ENCODE measurements at regions not wholly inside any gene's neighbourhood (a gene's known extent, or its start where the extent isn't known, plus 50 kb on each side); places are given as distances from the start of the nearest gene placed in this dataset.
"Not testable (repeated sequence)": the region's sequence is repeated elsewhere in the genome, so short reads cannot be mapped to it uniquely, and the experiment has no call there.

DNA sequence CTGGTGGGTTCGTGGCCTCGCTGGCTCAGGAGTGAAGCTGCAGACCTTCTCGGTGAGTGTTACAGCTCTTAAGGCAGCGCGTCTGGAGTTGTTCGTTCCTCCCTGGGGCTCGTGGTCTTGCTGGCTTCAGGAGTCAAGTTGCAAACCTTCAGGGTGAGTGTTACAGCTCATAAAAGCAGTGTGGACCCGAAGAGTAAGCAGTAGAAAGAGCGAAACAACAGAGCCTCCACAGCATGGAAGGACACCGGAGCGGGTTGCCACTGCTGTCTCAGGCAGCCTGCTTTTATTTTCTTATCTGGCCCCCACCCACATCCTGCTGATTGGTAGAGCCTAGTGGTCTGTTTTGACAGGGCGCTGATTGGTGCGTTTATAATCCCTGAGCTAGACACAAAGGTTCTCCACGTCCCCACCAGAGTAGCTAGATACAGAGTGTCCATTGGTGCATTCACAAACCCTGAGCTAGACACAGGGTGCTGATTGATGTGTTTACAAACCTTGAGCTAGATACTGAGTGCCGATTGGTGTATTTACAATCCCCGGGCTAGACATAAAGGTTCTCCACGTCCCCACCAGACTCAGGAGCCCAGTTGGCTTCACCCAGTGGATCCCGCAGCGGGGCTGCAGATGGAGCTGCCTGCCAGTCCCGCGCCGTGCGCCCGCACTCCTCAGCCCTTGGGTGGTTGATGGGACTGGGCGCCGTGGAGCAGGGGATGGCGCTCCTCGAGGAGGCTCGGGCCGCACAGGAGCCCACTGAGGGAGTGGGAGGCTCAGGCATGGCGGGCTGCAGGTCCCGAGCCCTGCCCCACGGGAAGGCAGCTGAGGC, 111.9 kb downstream of the ZNF330 start:
- Mint-ChIP-seq H3K4me3 (peak overlapping the region; percentile 60), H3K27me3 (peaks cover 17% of the 10 kb centered on the region)
- H3K27ac Mint-ChIP-seq; H3K4me1 Mint-ChIP-seq (ENCODE audit: low read depth); H3K36me3 Mint-ChIP-seq; H3K9me3 Mint-ChIP-seq (ENCODE audit: low read depth): not testable (repeated sequence)

DNA sequence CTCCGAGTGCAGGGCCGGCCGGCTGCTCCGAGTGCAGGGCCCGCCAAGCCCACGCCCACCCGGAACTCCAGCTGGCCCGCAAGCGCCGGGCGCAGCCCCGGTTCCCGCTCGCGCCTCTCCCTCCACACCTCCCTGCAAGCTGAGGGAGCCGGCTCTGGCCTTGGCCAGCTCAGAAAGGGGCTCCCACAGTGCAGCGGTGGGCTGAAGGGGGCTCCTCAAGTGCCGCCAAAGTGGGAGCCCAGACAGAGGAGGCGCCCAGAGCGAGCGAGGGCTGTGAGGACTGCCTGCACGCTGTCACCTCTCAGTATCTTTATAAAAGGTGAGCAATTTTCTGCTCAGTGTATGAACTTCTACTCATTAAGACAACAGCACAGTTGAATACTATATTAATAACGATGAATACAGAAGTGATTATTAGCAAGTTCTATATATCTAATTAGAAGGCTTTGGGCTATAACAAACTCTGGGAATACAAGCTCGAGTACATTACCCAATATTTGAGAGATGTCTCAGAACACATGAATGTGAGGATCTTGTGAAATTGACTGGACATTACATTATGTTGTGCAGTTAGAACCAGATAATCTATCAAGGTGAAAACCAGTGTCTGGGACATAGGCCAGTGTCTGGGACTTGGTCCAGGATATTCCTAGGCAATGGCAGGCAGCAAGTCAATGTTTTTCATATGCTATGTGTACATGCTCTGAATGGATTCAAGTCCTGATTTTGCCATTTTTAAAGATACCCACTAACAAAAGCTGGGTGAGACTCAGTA, 112.9 kb downstream of the ZNF330 start:
- Mint-ChIP-seq H3K27me3 (peaks cover 14% of the 10 kb centered on the region), H3K4me3 (peak overlapping the region; percentile 43)
- not testable (repeated sequence) for H3K27ac Mint-ChIP-seq; H3K4me1 Mint-ChIP-seq (ENCODE audit: low read depth); H3K36me3 Mint-ChIP-seq; H3K9me3 Mint-ChIP-seq (ENCODE audit: low read depth)

DNA sequence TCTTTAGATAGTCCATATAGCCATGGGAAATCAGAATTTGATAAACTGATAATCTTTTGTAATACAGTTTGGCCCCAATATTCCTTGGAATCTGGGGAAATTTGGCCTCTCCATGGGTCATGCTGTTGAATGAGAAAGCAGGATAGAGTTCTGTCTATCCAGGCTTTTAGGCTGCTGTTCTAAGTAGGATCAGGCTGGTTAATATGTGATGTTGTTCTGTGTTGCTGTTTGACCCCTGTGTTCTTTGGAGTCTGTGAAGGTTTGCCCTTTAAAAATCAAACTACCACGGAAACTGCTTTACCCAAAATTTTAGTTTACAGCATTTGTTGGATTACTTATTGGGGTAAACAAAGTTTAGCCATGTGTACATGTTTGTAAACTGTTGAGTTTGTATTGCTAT, 114.5 kb downstream of the ZNF330 start:
- no peaks in the 10 kb centered on the region for H3K9me3 Mint-ChIP-seq (ENCODE audit: low read depth)
- H3K4me3 Mint-ChIP-seq, result no peak overlapping the region
- no peaks in the 10 kb centered on the region for H3K36me3 Mint-ChIP-seq
- no peak overlapping the region for H3K27ac Mint-ChIP-seq
- H3K27me3 Mint-ChIP-seq, result peaks cover 18% of the 10 kb centered on the region
- no peaks in the 10 kb centered on the region for H3K4me1 Mint-ChIP-seq (ENCODE audit: low read depth)

DNA sequence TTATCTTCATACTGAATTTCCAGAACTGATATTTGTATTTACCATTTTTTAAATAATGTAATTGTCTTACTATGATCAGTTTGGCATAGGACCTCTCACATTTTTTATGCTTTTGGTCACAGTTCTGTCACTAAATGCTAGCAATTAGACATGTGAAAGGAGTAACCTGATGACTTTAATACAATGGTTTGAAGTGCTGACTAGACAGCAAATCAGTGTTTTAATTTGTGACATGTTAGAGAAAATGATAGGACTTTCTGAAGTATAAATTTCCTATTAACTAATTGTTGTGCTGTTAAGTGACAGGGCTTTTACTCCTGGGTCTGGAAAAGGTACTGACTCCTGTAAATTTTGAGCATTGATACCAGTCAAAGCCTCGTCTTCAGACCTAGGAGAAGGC, 117.5 kb downstream of the ZNF330 start:
- Mint-ChIP-seq H3K4me3 (no peak overlapping the region), H3K27me3 (peaks cover 13% of the 10 kb centered on the region), H3K4me1 (ENCODE audit: low read depth) (no peaks in the 10 kb centered on the region), H3K27ac (no peak overlapping the region), H3K36me3 (no peaks in the 10 kb centered on the region), H3K9me3 (ENCODE audit: low read depth) (no peaks in the 10 kb centered on the region)

DNA sequence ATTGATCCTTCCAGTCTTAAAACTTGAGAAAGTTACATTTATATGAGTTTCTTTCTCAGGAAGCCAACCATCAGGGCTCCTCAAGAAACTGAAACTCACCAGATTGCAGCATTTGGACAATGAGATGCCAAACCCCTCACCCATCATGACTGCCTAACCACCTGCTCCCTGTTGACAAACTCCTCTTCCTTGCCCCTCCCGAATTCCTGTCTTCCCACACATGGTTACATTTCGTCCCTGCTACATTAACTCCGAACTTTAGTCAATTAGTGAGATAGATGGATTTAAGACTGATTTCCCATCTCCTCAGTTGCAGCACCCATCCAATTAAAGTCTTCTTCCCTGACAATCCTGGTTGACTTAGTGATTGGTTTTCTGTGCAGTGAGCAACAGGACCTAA, 118.7 kb downstream of the ZNF330 start:
- Mint-ChIP-seq H3K4me3 (no peak overlapping the region), H3K36me3 (no peaks in the 10 kb centered on the region), H3K27ac (no peak overlapping the region), H3K9me3 (ENCODE audit: low read depth) (no peaks in the 10 kb centered on the region), H3K4me1 (ENCODE audit: low read depth) (no peaks in the 10 kb centered on the region), H3K27me3 (peaks cover 17% of the 10 kb centered on the region)

- no peak overlapping the region for H3K27ac Mint-ChIP-seq
- H3K4me1 Mint-ChIP-seq (ENCODE audit: low read depth), result no peaks in the 10 kb centered on the region
- no peak overlapping the region for H3K4me3 Mint-ChIP-seq
- peaks cover 17% of the 10 kb centered on the region for H3K27me3 Mint-ChIP-seq
- no peaks in the 10 kb centered on the region for H3K36me3 Mint-ChIP-seq
- no peaks in the 10 kb centered on the region for H3K9me3 Mint-ChIP-seq (ENCODE audit: low read depth)
These were observed 119.3 kb downstream of the ZNF330 start for GRCh38 chr4:141339966-141340365.

DNA sequence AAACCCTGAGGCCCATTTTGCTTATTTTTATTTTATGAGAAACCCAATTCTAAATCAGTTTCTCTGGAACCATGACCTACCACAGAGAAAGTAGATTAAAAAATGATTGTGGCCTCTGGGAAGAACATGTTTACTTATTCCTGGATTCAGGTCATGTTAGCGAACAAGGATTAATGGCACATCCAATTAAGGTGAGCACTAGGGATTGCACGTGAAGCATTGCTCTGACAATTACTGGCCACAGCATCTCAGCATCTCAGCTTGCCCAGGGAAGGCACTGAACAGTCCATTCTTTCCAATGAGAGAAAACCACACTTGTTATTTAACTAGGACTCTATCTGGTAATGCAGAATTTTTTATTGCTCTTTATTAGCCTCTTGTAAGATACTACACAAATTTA, 119.8 kb downstream of the ZNF330 start:
- no peak overlapping the region for H3K27ac Mint-ChIP-seq
- H3K4me3 Mint-ChIP-seq, result no peak overlapping the region
- no peaks in the 10 kb centered on the region for H3K4me1 Mint-ChIP-seq (ENCODE audit: low read depth)
- H3K36me3 Mint-ChIP-seq, result no peaks in the 10 kb centered on the region
- H3K27me3 Mint-ChIP-seq, result peaks cover 19% of the 10 kb centered on the region
- H3K9me3 Mint-ChIP-seq (ENCODE audit: low read depth), result no peaks in the 10 kb centered on the region

- Mint-ChIP-seq H3K36me3 (no peaks in the 10 kb centered on the region), H3K27me3 (peaks cover 9% of the 10 kb centered on the region), H3K4me3 (no peak overlapping the region), H3K9me3 (ENCODE audit: low read depth) (no peaks in the 10 kb centered on the region), H3K4me1 (ENCODE audit: low read depth) (no peaks in the 10 kb centered on the region), H3K27ac (no peak overlapping the region)
These were observed 125.4 kb downstream of the ZNF330 start for GRCh38 chr4:141346144-141346543.

GRCh38 chr4:141347684-141348083, 127.0 kb downstream of the ZNF330 start:
- Mint-ChIP-seq H3K4me3 (no peak overlapping the region), H3K36me3 (no peaks in the 10 kb centered on the region), H3K9me3 (ENCODE audit: low read depth) (no peaks in the 10 kb centered on the region), H3K27me3 (peaks cover 6% of the 10 kb centered on the region), H3K4me1 (ENCODE audit: low read depth) (no peaks in the 10 kb centered on the region), H3K27ac (no peak overlapping the region)

DNA sequence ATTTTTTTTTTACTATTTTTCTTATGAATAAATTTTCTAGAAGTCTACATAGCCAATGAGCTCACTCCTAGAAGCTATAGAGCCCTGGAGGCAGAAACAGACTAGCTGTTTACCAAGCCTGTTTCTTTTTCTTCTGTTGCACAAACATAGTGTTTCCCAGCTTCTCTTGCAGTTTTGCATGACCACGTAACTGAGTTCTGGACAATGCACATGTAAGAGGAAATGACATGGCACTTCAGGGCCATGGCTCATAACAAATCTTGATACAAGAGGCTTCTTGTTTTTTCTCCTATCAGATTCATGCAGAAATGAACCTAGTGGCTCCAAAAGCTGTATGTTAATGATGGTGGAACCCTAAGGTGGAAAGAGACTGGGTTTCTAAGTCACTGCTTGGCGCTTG, 127.4 kb downstream of the ZNF330 start:
- Mint-ChIP-seq H3K4me1 (ENCODE audit: low read depth) (no peaks in the 10 kb centered on the region), H3K36me3 (no peaks in the 10 kb centered on the region), H3K27me3 (peaks cover 6% of the 10 kb centered on the region), H3K9me3 (ENCODE audit: low read depth) (no peaks in the 10 kb centered on the region), H3K27ac (no peak overlapping the region), H3K4me3 (no peak overlapping the region)

DNA sequence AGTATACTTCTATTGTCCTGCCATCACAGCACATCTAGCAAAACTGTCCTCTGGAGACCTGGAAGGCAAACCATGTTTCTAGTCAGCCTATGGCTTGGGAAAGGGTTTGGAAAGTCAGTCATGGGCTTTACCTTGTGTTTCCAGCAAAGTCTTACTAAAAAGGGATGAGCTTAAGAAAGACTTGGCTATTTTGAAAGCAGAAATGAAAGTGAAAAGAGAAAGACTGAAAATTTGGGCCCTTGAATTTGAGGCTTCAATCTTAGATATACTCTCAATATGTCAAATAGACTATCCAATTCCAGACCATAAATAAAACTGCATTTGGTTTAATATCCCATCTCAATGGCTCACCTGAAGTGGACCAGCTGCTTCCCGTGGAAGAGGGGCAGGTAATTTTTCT, 127.9 kb downstream of the ZNF330 start:
- Mint-ChIP-seq H3K27me3 (peaks cover 4% of the 10 kb centered on the region), H3K9me3 (ENCODE audit: low read depth) (no peaks in the 10 kb centered on the region), H3K4me3 (no peak overlapping the region), H3K36me3 (no peaks in the 10 kb centered on the region), H3K4me1 (ENCODE audit: low read depth) (no peaks in the 10 kb centered on the region), H3K27ac (no peak overlapping the region)

DNA sequence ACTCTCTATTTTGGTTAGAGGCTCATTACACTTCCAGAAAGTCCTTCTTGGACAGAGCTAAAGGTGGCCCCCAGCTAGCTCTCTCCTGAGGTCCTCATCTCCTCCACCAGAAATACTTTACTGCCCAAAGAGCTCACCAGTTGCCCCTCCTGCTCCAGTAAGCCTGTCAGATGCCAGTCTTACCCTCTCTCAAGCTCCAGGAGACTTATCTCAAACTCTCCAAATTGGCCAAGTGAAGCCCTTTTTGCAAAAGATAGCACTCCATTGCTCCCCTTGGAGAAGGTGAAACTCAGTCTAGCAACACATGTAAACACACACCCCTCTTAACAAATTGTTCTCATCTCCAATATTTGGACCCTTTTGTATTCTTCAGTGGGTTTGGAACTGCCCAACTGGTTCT, 128.5 kb downstream of the ZNF330 start:
- Mint-ChIP-seq H3K4me3 (no peak overlapping the region), H3K27me3 (peaks cover 2% of the 10 kb centered on the region), H3K27ac (no peak overlapping the region), H3K9me3 (ENCODE audit: low read depth) (no peaks in the 10 kb centered on the region), H3K4me1 (ENCODE audit: low read depth) (no peaks in the 10 kb centered on the region), H3K36me3 (no peaks in the 10 kb centered on the region)

GRCh38 chr4:141350122-141350905, 129.6 kb downstream of the ZNF330 start:
- H3K27me3 Mint-ChIP-seq, result peaks cover under 1% of the 10 kb centered on the region
- H3K27ac Mint-ChIP-seq, result no peak overlapping the region
- H3K36me3 Mint-ChIP-seq, result no peaks in the 10 kb centered on the region
- no peaks in the 10 kb centered on the region for H3K4me1 Mint-ChIP-seq (ENCODE audit: low read depth)
- H3K9me3 Mint-ChIP-seq (ENCODE audit: low read depth), result no peaks in the 10 kb centered on the region
- no peak overlapping the region for H3K4me3 Mint-ChIP-seq

- Mint-ChIP-seq H3K27ac (no peak overlapping the region), H3K27me3 (no peaks in the 10 kb centered on the region), H3K4me1 (ENCODE audit: low read depth) (no peaks in the 10 kb centered on the region), H3K9me3 (ENCODE audit: low read depth) (no peaks in the 10 kb centered on the region), H3K4me3 (no peak overlapping the region), H3K36me3 (no peaks in the 10 kb centered on the region)
These were observed 131.6 kb downstream of the ZNF330 start for GRCh38 chr4:141352331-141352730.

DNA sequence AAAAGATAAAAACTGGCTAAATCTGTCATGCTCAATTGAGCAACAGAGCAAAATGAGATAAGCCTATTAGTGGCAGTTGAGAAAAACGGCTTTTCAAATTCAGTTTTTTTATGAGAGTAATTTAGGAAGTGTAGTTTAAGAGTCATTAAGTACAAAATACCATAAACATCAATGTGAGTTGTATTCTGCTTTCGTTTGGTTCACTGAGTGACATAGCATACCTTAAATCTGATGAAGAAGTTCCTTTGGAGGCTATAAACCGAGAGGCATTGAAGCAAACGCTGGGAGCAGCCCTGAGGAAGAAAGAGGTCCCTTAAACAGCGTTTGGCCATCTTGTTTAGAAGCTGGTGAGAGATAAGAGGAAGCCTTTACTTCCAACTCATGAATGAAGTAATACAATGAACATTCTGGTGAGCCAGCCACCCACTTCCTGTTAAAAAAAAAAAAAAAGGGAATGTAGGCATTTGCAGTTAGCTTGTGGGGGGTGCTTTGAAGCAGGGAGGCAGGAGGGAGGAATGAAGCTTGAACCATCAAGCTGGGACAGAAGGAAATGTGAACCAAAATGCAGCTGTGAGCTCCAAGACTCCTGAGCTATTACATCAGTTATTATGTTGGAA, 132.3 kb downstream of the ZNF330 start:
- H3K27ac Mint-ChIP-seq, result no peak overlapping the region
- H3K9me3 Mint-ChIP-seq (ENCODE audit: low read depth), result no peaks in the 10 kb centered on the region
- H3K36me3 Mint-ChIP-seq, result no peaks in the 10 kb centered on the region
- no peaks in the 10 kb centered on the region for H3K4me1 Mint-ChIP-seq (ENCODE audit: low read depth)
- H3K4me3 Mint-ChIP-seq, result no peak overlapping the region
- no peaks in the 10 kb centered on the region for H3K27me3 Mint-ChIP-seq

Data from activated naive CD8-positive, alpha-beta T cell (primary cell).